Fibroblast of lung (primary cell): ENCODE measurements at regions not wholly inside any gene's neighbourhood (a gene's known extent, or its start where the extent isn't known, plus 50 kb on each side); places are given as distances from the start of the nearest gene placed in this dataset.

Source experiments
- CTCF ChIP-seq, 2 donors: IDR thresholded peaks in 1 of 2; conservative IDR thresholded peaks in 1 of 2; 1 replicate in 1 of 2; 2 replicates in 1 of 2; pipeline ENCODE4 v1.5.1; 2011 to 2012; ENCODE audit warnings: low read length in 2 of 2, control low read depth in 1 of 2, inconsistent platforms in 1 of 2, low read depth in 1 of 2, mild to moderate bottlenecking in 1 of 2
- EZH2 ChIP-seq: IDR thresholded peaks from 2 replicates; pipeline ENCODE4 v1.5.1; 2012; ENCODE audit warnings: low read length, control low read depth, mild to moderate bottlenecking; ENCODE audit errors: missing control alignments

GRCh38 chr16:79401782-79402181, 198.8 kb downstream of the MAF start:
- no peak for TF ChIP-seq CTCF (conservative IDR thresholded peaks at IDR 0.05 in 1 of 2, IDR thresholded peaks at IDR 0.05 in 1 of 2; ENCODE audit: low read depth in 1 of 2, low read length in 2 of 2)
- TF ChIP-seq EZH2 = no peak
